Lung (tissue), 11 donors: ENCODE measurements at regions not wholly inside any gene's neighbourhood (a gene's known extent, or its start where the extent isn't known, plus 50 kb on each side); places are given as distances from the start of the nearest gene placed in this dataset.
"Not testable (repeated sequence)": the region's sequence is repeated elsewhere in the genome, so short reads cannot be mapped to it uniquely, and the experiment has no call there.

Experiments
- ATAC-seq: fragments of 200-7000 bp; cut with Tn5 transposase; one replicate; pipeline ENCODE4 v1.9.1; 2020; ENCODE audit warnings: moderate number of reproducible peaks; ENCODE audit not compliant: insufficient read depth, low FRiP score
- DNase-seq, 3 donors: peaks; one replicate each; pipeline ENCODE4 v3.0.0-alpha.2; 2013 to 2017
- H3K27ac ChIP-seq, 2 donors: one replicate each; pipeline ENCODE4 v1.5.1; 2013; ENCODE audit warnings: mild to moderate bottlenecking in 2 of 2, moderate library complexity in 2 of 2, control low read depth in 1 of 2, inconsistent platforms in 1 of 2, low read depth in 1 of 2, low read length in 1 of 2
- H3K27me3 ChIP-seq, 3 donors: one replicate each; pipeline ENCODE4 v1.5.1; 2013; ENCODE audit warnings: low read length in 2 of 3; ENCODE audit not compliant: control insufficient read depth in 3 of 3, insufficient read depth in 3 of 3
- H3K36me3 ChIP-seq, 4 donors: one replicate each; pipeline ENCODE4 v1.5.1; 2013; ENCODE audit warnings: low read length in 4 of 4, mild to moderate bottlenecking in 1 of 4, moderate library complexity in 1 of 4; ENCODE audit not compliant: control insufficient read depth in 4 of 4, insufficient read depth in 4 of 4
- H3K4me1 ChIP-seq, 5 donors: one replicate each; pipeline ENCODE4 v1.5.1; 2013; ENCODE audit warnings: low read length in 5 of 5, mild to moderate bottlenecking in 2 of 5, moderate library complexity in 1 of 5; ENCODE audit not compliant: control insufficient read depth in 5 of 5, insufficient read depth in 5 of 5
- H3K4me3 ChIP-seq: one replicate; pipeline ENCODE4 v1.5.1; 2013; ENCODE audit warnings: mild to moderate bottlenecking, control low read depth, moderate library complexity
- H3K9ac ChIP-seq, 2 donors: one replicate each; pipeline ENCODE4 v1.5.1; 2013; ENCODE audit warnings: low read length in 2 of 2, control low read depth in 1 of 2; ENCODE audit not compliant: insufficient read depth in 1 of 2
- H3K9me3 ChIP-seq, 4 donors: one replicate each; pipeline ENCODE4 v1.5.1; 2013; ENCODE audit warnings: low read length in 3 of 4, mild to moderate bottlenecking in 1 of 4, moderate library complexity in 1 of 4; ENCODE audit not compliant: control insufficient read depth in 4 of 4, insufficient read depth in 3 of 4
- CTCF ChIP-seq: IDR thresholded peaks from 2 replicates; pipeline ENCODE4 v1.5.1; 2012; ENCODE audit warnings: mild to moderate bottlenecking; ENCODE audit errors: control extremely low read depth, extremely low read depth
- WGBS, 2 donors: extraction: QIAGEN DNeasy Blood & Tissue Kit; methylation state at CpG; one replicate each; pipeline ENCODE4 v1.1.7; 2013; 5-methylcytosine and 5-hydroxymethylcytosine counted together
- donor health status: control.
- donor health status: control.
- donor health status: Bipolar disorder and iron deficiency.
- donor health status: healthy.
- donor health status: DM: yes; HTN: yes; CAD: no.

GRCh38 chr1:219323426-219323825 is 149.7 kb downstream of the LYPLAL1 start:
- no peaks in the 10 kb centered on the region for H3K27me3 ChIP-seq
- ATAC-seq = no peak
- no peak for TF ChIP-seq CTCF
- H3K4me3 ChIP-seq = no peak overlapping the region
- no peak overlapping the region for H3K9ac ChIP-seq
- H3K4me1 ChIP-seq = peaks cover 0 to 9% (median 0%) of the 10 kb centered on the region in 5 donors
- peaks cover 0 to 2% (median 0%) of the 10 kb centered on the region in 4 donors for H3K9me3 ChIP-seq
- H3K27ac ChIP-seq = no peak overlapping the region
- H3K36me3 ChIP-seq = peaks cover 0 to 2% (median 0%) of the 10 kb centered on the region in 4 donors
- peak in 1 of 3 donors; percentile 29 for DNase-seq
- WGBS, 2 donors = 84 to 86% methylated on average over 3 of the region's 3 CpGs

GRCh38 chr1:219322766-219323165 is 149.1 kb downstream of the LYPLAL1 start:
- Histone ChIP-seq H3K4me1 (peaks cover 0 to 9% (median 0%) of the 10 kb centered on the region in 5 donors), H3K4me3 (no peak overlapping the region), H3K27me3 (no peaks in the 10 kb centered on the region), H3K27ac (no peak overlapping the region), H3K9me3 (peaks cover 0 to 2% (median 0%) of the 10 kb centered on the region in 4 donors), H3K9ac (no peak overlapping the region), H3K36me3 (peaks cover 0 to 2% (median 0%) of the 10 kb centered on the region in 4 donors)
- DNase-seq = peak in 1 of 3 donors; percentile 27
- no peak for TF ChIP-seq CTCF
- ATAC-seq = no peak
- WGBS, 2 donors = 87 to 92% methylated on average over 3 of the region's 3 CpGs

GRCh38 chr1:219320563-219320962 is 146.9 kb downstream of the LYPLAL1 start:
- not testable (repeated sequence) for H3K9ac ChIP-seq, H3K27me3 ChIP-seq, H3K27ac ChIP-seq, DNase-seq, H3K4me3 ChIP-seq, ATAC-seq, H3K36me3 ChIP-seq, H3K9me3 ChIP-seq, H3K4me1 ChIP-seq
- 90 to 99% methylated on average over 4 to 5 of the region's 5 CpGs for WGBS, 2 donors

- ATAC-seq (no peak), DNase-seq (no peak)
- Histone ChIP-seq H3K9ac (no peak overlapping the region), H3K4me1 (peaks cover 0 to 9% (median 0%) of the 10 kb centered on the region in 5 donors), H3K27ac (no peak overlapping the region), H3K36me3 (no peaks in the 10 kb centered on the region), H3K4me3 (no peak overlapping the region), H3K9me3 (peaks cover 0 to 4% (median 1%) of the 10 kb centered on the region in 4 donors), H3K27me3 (no peaks in the 10 kb centered on the region)
- 91 to 92% methylated on average over 4 of the region's 4 CpGs for WGBS, 2 donors
- TF ChIP-seq CTCF = no peak
Observed at GRCh38 chr1:219318826-219319225, 145.1 kb downstream of the LYPLAL1 start.
